Tibial nerve (tissue), 4 donors: ENCODE measurements at regions not wholly inside any gene's neighbourhood (a gene's known extent, or its start where the extent isn't known, plus 50 kb on each side); places are given as distances from the start of the nearest gene placed in this dataset.

Source experiments
- CTCF ChIP-seq, 5 experiments: fragments of 200-600 bp in 3 of 5; fragments of 450-650 bp in 2 of 5; sonication (generic) in 3 of 5; IDR thresholded peaks; one replicate each; pipeline ENCODE4 v1.5.1; 2016 to 2019; ENCODE audit warnings: antibody characterized with exemption in 5 of 5, mild to moderate bottlenecking in 3 of 5, moderate library complexity in 2 of 5
- EP300 ChIP-seq, 2 donors: sonication (generic); formaldehyde crosslinking; IDR thresholded peaks; one replicate each; pipeline ENCODE4 v1.6.1; 2017; ENCODE audit warnings: antibody characterized with exemption in 2 of 2, mild to moderate bottlenecking in 1 of 2
- POLR2A ChIP-seq, 2 donors: fragments of 450-650 bp; IDR thresholded peaks; one replicate each; pipeline ENCODE4 v1.6.1; 2017; ENCODE audit warnings: antibody characterized with exemption in 2 of 2, mild to moderate bottlenecking in 2 of 2, moderate library complexity in 2 of 2

GRCh38 chr1:239999170-239999569 is 92.5 kb upstream of the FMN2 start:
- TF ChIP-seq CTCF (IDR thresholded peaks at IDR 0.05), result no peak
- no peak for TF ChIP-seq EP300 (IDR thresholded peaks at IDR 0.05)
- no peak for TF ChIP-seq POLR2A (IDR thresholded peaks at IDR 0.05)
